ENCODE measurements at regions not wholly inside any gene's neighbourhood (a gene's known extent, or its start where the extent isn't known, plus 50 kb on each side); places are given as distances from the start of the nearest gene placed in this dataset.

GRCh38 chr6:99802396-99803031, 191.5 kb downstream of the MCHR2 start:
- no peak overlapping the region for H3K9ac ChIP-seq (ENCODE audit: low read depth, low read length)
- no peak overlapping the region for H3K4me3 ChIP-seq (ENCODE audit: low read depth, low read length)
- no peaks in the 10 kb centered on the region for H3K27me3 ChIP-seq (ENCODE audit: control insufficient read depth, insufficient read depth, low read length)
- no peaks in the 10 kb centered on the region for H3K36me3 ChIP-seq (ENCODE audit: control insufficient read depth, insufficient read depth, low read length)
- no peaks in the 10 kb centered on the region for H3K9me3 ChIP-seq (ENCODE audit: control insufficient read depth, insufficient read depth, low read length)
- no peaks in the 10 kb centered on the region for H3K4me1 ChIP-seq (ENCODE audit: control insufficient read depth, insufficient read depth, low read length)
- no peak overlapping the region for H3K27ac ChIP-seq (ENCODE audit: low read depth, low read length)

DNA sequence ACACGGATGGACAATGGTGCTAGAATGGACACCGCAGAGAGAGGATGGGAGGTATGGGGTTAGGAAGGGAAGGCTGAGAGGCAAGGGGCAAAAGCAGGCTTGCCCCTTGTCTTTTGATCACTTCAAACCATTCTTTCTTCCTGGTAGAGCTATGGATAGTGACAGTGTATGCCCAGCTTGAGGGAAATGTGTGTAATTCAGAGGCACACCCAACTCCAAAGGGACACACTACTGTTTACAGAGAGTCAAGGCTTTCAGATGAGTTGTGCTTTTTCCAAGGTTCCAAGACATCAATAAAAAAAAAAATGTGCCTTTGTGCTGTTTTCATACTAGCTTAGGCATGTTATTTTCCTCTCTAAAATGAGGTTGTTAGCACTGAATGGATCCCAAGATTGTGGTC, 185.0 kb downstream of the MCHR2 start:
- no peaks in the 10 kb centered on the region for H3K9me3 ChIP-seq (ENCODE audit: control insufficient read depth, insufficient read depth, low read length)
- no peaks in the 10 kb centered on the region for H3K36me3 ChIP-seq (ENCODE audit: control insufficient read depth, insufficient read depth, low read length)
- peaks cover 11% of the 10 kb centered on the region; the same call in 1 of the 2 replicates for H3K27me3 ChIP-seq (ENCODE audit: control insufficient read depth, insufficient read depth, low read length)
- H3K4me3 ChIP-seq (ENCODE audit: low read depth, low read length), result no peak overlapping the region
- H3K4me1 ChIP-seq (ENCODE audit: control insufficient read depth, insufficient read depth, low read length), result peaks cover 7% of the 10 kb centered on the region
- no peak overlapping the region for H3K27ac ChIP-seq (ENCODE audit: low read depth, low read length)
- H3K9ac ChIP-seq (ENCODE audit: low read depth, low read length), result no peak overlapping the region

DNA sequence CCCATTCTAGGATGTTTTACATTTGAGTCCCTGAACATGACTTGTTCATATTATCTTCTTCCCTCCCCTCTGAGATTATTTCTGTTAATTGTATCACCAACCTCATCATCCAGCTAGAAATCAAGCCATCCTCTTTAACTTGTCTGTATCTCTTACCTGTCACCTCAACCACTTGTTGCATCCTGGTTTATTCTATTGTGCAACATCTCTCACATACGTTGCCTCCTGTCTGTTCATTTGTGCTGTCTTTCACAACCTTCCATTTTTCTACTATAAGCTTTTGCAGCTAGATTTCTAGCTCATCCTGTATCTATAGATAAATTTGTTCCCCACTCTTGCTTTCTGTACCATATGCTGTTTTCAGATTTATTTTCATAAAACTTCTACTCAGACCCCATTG, 183.7 kb downstream of the MCHR2 start:
- Histone ChIP-seq H3K4me3 (ENCODE audit: low read depth, low read length) (no peak overlapping the region), H3K9me3 (ENCODE audit: control insufficient read depth, insufficient read depth, low read length) (no peaks in the 10 kb centered on the region), H3K9ac (ENCODE audit: low read depth, low read length) (no peak overlapping the region), H3K27ac (ENCODE audit: low read depth, low read length) (no peak overlapping the region), H3K36me3 (ENCODE audit: control insufficient read depth, insufficient read depth, low read length) (no peaks in the 10 kb centered on the region), H3K4me1 (ENCODE audit: control insufficient read depth, insufficient read depth, low read length) (peaks cover 7% of the 10 kb centered on the region), H3K27me3 (ENCODE audit: control insufficient read depth, insufficient read depth, low read length) (peaks cover 11% of the 10 kb centered on the region; the same call in 1 of the 2 replicates)

- H3K9ac ChIP-seq (ENCODE audit: low read depth, low read length), result no peak overlapping the region
- no peak overlapping the region for H3K27ac ChIP-seq (ENCODE audit: low read depth, low read length)
- H3K27me3 ChIP-seq (ENCODE audit: control insufficient read depth, insufficient read depth, low read length), result peaks cover 11% of the 10 kb centered on the region; the same call in 1 of the 2 replicates
- H3K9me3 ChIP-seq (ENCODE audit: control insufficient read depth, insufficient read depth, low read length), result no peaks in the 10 kb centered on the region
- H3K4me1 ChIP-seq (ENCODE audit: control insufficient read depth, insufficient read depth, low read length), result peaks cover 7% of the 10 kb centered on the region
- H3K36me3 ChIP-seq (ENCODE audit: control insufficient read depth, insufficient read depth, low read length), result no peaks in the 10 kb centered on the region
- no peak overlapping the region for H3K4me3 ChIP-seq (ENCODE audit: low read depth, low read length)
Measured at GRCh38 chr6:99810942-99811620, 182.9 kb downstream of the MCHR2 start.

DNA sequence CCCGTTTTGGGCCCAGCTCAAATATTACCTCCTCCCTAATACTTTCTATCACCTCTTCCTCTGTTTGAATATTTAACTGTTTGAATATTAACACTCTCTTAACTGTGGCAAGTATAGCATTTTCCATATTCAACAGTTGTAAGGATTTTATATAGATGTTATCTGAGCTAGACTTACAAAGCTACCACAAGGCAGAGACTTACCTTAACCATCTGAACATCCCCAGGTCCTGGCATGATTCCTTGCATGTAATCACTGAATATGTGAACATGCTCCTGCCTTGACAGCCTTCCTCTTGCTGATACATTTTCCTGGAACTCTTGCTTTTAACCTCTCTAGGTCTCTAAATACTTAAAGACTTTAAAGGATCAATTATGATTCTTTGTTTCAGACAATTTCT, 182.4 kb downstream of the MCHR2 start:
- Histone ChIP-seq H3K27ac (ENCODE audit: low read depth, low read length) (no peak overlapping the region), H3K27me3 (ENCODE audit: control insufficient read depth, insufficient read depth, low read length) (peaks cover 11% of the 10 kb centered on the region; the same call in 1 of the 2 replicates), H3K36me3 (ENCODE audit: control insufficient read depth, insufficient read depth, low read length) (no peaks in the 10 kb centered on the region), H3K4me3 (ENCODE audit: low read depth, low read length) (no peak overlapping the region), H3K9me3 (ENCODE audit: control insufficient read depth, insufficient read depth, low read length) (no peaks in the 10 kb centered on the region), H3K4me1 (ENCODE audit: control insufficient read depth, insufficient read depth, low read length) (peaks cover 7% of the 10 kb centered on the region), H3K9ac (ENCODE audit: low read depth, low read length) (no peak overlapping the region)

- H3K27me3 ChIP-seq (ENCODE audit: control insufficient read depth, insufficient read depth, low read length), result peaks cover 10% of the 10 kb centered on the region; the same call in 1 of the 2 replicates
- H3K36me3 ChIP-seq (ENCODE audit: control insufficient read depth, insufficient read depth, low read length), result no peaks in the 10 kb centered on the region
- H3K4me3 ChIP-seq (ENCODE audit: low read depth, low read length), result no peak overlapping the region
- H3K4me1 ChIP-seq (ENCODE audit: control insufficient read depth, insufficient read depth, low read length), result peaks cover 7% of the 10 kb centered on the region
- no peaks in the 10 kb centered on the region for H3K9me3 ChIP-seq (ENCODE audit: control insufficient read depth, insufficient read depth, low read length)
- H3K9ac ChIP-seq (ENCODE audit: low read depth, low read length), result no peak overlapping the region
- H3K27ac ChIP-seq (ENCODE audit: low read depth, low read length), result no peak overlapping the region
Measured at GRCh38 chr6:99813565-99813964, 180.5 kb downstream of the MCHR2 start.

DNA sequence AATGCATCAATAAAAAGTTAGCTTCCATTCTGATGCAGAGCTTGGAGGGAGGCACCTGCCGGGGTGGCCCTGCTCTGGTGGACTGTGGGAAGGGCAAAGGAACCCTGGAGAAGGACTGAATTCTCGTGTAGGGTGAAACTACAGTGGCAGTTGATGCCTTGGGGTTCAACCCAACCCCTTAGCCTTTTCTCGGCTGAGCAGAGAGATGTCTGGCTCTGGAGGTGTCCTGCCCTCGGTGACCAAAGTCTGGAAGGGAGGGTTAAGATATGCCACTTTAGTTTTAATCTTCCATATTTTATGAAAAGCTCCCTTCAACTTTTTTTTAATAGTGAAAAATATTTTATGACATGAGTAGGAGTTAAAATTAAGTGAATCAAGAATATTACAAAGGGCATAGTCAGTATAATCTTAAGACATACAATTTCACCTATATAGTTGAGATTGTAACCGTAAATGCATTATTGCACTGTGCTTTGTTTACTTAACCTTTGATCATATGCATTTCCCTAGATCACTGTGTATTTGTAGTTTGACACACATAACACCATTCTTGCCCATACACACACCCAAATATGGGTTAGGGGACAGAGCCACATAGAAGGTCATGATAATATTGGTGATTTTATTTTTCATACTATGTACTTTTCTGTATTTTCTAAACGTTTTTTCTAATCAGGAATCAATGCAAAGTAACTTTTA, 179.6 kb downstream of the MCHR2 start:
- H3K27me3 ChIP-seq (ENCODE audit: control insufficient read depth, insufficient read depth, low read length), result 0 out of 2 replicates have a peak, but pooled peaks cover 4% of the 10 kb centered on the region
- no peak overlapping the region for H3K9ac ChIP-seq (ENCODE audit: low read depth, low read length)
- H3K4me1 ChIP-seq (ENCODE audit: control insufficient read depth, insufficient read depth, low read length), result peaks cover 7% of the 10 kb centered on the region
- no peak overlapping the region for H3K27ac ChIP-seq (ENCODE audit: low read depth, low read length)
- H3K36me3 ChIP-seq (ENCODE audit: control insufficient read depth, insufficient read depth, low read length), result no peaks in the 10 kb centered on the region
- H3K4me3 ChIP-seq (ENCODE audit: low read depth, low read length), result no peak overlapping the region
- no peaks in the 10 kb centered on the region for H3K9me3 ChIP-seq (ENCODE audit: control insufficient read depth, insufficient read depth, low read length)

GRCh38 chr6:99816795-99817194, 177.2 kb downstream of the MCHR2 start:
- Histone ChIP-seq H3K36me3 (ENCODE audit: control insufficient read depth, insufficient read depth, low read length) (no peaks in the 10 kb centered on the region), H3K9me3 (ENCODE audit: control insufficient read depth, insufficient read depth, low read length) (no peaks in the 10 kb centered on the region), H3K27ac (ENCODE audit: low read depth, low read length) (no peak overlapping the region)

GRCh38 chr6:99818161-99818560, 175.9 kb downstream of the MCHR2 start:
- H3K27me3 ChIP-seq (ENCODE audit: control insufficient read depth, insufficient read depth, low read length), result no peaks in the 10 kb centered on the region
- no peak overlapping the region for H3K9ac ChIP-seq (ENCODE audit: low read depth, low read length)
- peaks cover 6% of the 10 kb centered on the region for H3K4me1 ChIP-seq (ENCODE audit: control insufficient read depth, insufficient read depth, low read length)
- H3K4me3 ChIP-seq (ENCODE audit: low read depth, low read length), result no peak overlapping the region
- H3K36me3 ChIP-seq (ENCODE audit: control insufficient read depth, insufficient read depth, low read length), result no peaks in the 10 kb centered on the region
- H3K9me3 ChIP-seq (ENCODE audit: control insufficient read depth, insufficient read depth, low read length), result no peaks in the 10 kb centered on the region
- H3K27ac ChIP-seq (ENCODE audit: low read depth, low read length), result no peak overlapping the region

More at GRCh38 chr6:99816795-99817194, 177.2 kb downstream of the MCHR2 start:
- peaks cover 2% of the 10 kb centered on the region; the same call in 1 of the 2 replicates for H3K4me1 ChIP-seq (ENCODE audit: control insufficient read depth, insufficient read depth, low read length)
- H3K27me3 ChIP-seq (ENCODE audit: control insufficient read depth, insufficient read depth, low read length), result no peaks in the 10 kb centered on the region
- no peak overlapping the region for H3K9ac ChIP-seq (ENCODE audit: low read depth, low read length)
- H3K4me3 ChIP-seq (ENCODE audit: low read depth, low read length), result no peak overlapping the region

DNA sequence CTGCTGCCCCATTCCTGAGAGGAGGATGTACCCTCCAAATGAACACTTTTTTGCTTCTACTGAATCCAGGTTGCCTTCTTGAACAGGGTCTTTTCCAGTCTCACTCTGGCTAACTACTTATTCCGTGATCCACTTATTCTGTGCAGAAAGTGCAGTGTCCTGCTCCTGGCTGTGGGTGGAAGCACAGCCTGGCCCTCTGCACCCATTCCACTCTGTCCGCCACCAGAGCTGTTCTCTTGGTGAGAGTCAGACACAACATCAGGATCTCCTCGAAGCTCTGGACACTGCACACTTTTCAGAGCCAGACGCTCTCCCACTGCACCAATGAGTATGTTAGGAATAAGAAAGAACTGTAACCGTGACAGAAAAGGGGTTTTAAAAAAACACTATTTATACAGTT, 174.2 kb downstream of the MCHR2 start:
- no peaks in the 10 kb centered on the region for H3K27me3 ChIP-seq (ENCODE audit: control insufficient read depth, insufficient read depth, low read length)
- no peak overlapping the region for H3K9ac ChIP-seq (ENCODE audit: low read depth, low read length)
- H3K27ac ChIP-seq (ENCODE audit: low read depth, low read length), result no peak overlapping the region
- no peaks in the 10 kb centered on the region for H3K36me3 ChIP-seq (ENCODE audit: control insufficient read depth, insufficient read depth, low read length)
- no peak overlapping the region for H3K4me3 ChIP-seq (ENCODE audit: low read depth, low read length)
- H3K9me3 ChIP-seq (ENCODE audit: control insufficient read depth, insufficient read depth, low read length), result no peaks in the 10 kb centered on the region
- H3K4me1 ChIP-seq (ENCODE audit: control insufficient read depth, insufficient read depth, low read length), result peaks cover 7% of the 10 kb centered on the region

- H3K27ac ChIP-seq (ENCODE audit: low read depth, low read length), result no peak overlapping the region
- peaks cover 7% of the 10 kb centered on the region for H3K4me1 ChIP-seq (ENCODE audit: control insufficient read depth, insufficient read depth, low read length)
- H3K27me3 ChIP-seq (ENCODE audit: control insufficient read depth, insufficient read depth, low read length), result no peaks in the 10 kb centered on the region
- H3K9me3 ChIP-seq (ENCODE audit: control insufficient read depth, insufficient read depth, low read length), result no peaks in the 10 kb centered on the region
- no peak overlapping the region for H3K9ac ChIP-seq (ENCODE audit: low read depth, low read length)
- no peak overlapping the region for H3K4me3 ChIP-seq (ENCODE audit: low read depth, low read length)
- no peaks in the 10 kb centered on the region for H3K36me3 ChIP-seq (ENCODE audit: control insufficient read depth, insufficient read depth, low read length)
Measured at GRCh38 chr6:99821164-99821563, 172.9 kb downstream of the MCHR2 start.

All from HUES48 (cell line).